ENCODE measurements at regions not wholly inside any gene's neighbourhood (a gene's known extent, or its start where the extent isn't known, plus 50 kb on each side); places are given as distances from the start of the nearest gene placed in this dataset.

- Histone ChIP-seq H3K27ac (ENCODE audit: low read length in 2 of 2) (no peak overlapping the region), H3K9ac (ENCODE audit: low read length) (no peak overlapping the region), H3K4me1 (ENCODE audit: control insufficient read depth in 2 of 2, insufficient read depth in 2 of 2, low read length in 2 of 2) (no peaks in the 10 kb centered on the region), H2AFZ (ENCODE audit: insufficient read depth, low read depth, low read length, poor library complexity, severe bottlenecking) (no peak overlapping the region), H3K36me3 (replicated peaks in 1 of 2; ENCODE audit: control extremely low read depth in 1 of 2, control insufficient read depth in 1 of 2, extremely low read depth in 1 of 2, insufficient read depth in 2 of 2, low read length in 1 of 2) (no peaks in the 10 kb centered on the region), H4K20me1 (ENCODE audit: control insufficient read depth, insufficient read depth, low read length, poor library complexity, severe bottlenecking) (no peaks in the 10 kb centered on the region), H3K4me3 (ENCODE audit: control extremely low read depth in 1 of 5, extremely low read depth in 1 of 5, insufficient read depth in 1 of 5, low read depth in 2 of 5, low read length in 4 of 5) (no peak overlapping the region), H3K79me2 (ENCODE audit: control insufficient read depth, insufficient read depth, low read length) (no peaks in the 10 kb centered on the region), H3K4me2 (replicated peaks; ENCODE audit: low read depth, low read length, poor library complexity, severe bottlenecking) (no peak overlapping the region), H3K27me3 (replicated peaks in 1 of 4; ENCODE audit: control extremely low read depth in 1 of 4, control insufficient read depth in 3 of 4, insufficient read depth in 4 of 4, low read length in 3 of 4) (no peaks in the 10 kb centered on the region), H3K9me3 (ENCODE audit: control extremely low read depth in 1 of 3, control insufficient read depth in 2 of 3, insufficient read depth in 1 of 3, low read length in 2 of 3) (peaks cover 0 to 4% (median 1%) of the 10 kb centered on the region in 3 donors)
- ATAC-seq (ENCODE audit: low read depth) (no peak), DNase-seq (no peak)
- H3K27me3 Mint-ChIP-seq: no peaks in the 10 kb centered on the region
- no peak overlapping the region for H3K4me3 Mint-ChIP-seq
- POLR2A ChIA-PET: no interaction called here
- WGBS (ENCODE audit: insufficient coverage): no CpG with 5 or more reads among the region's 1 CpG
- H3K27ac Mint-ChIP-seq: no peak overlapping the region
- no peaks in the 10 kb centered on the region for H3K9me3 Mint-ChIP-seq (ENCODE audit: insufficient read depth)
- no peaks in the 10 kb centered on the region for H3K4me1 Mint-ChIP-seq
- CTCF ChIA-PET: no interaction called here
- intact Hi-C loops (cut with micrococcal nuclease): no loop called here
- TF ChIP-seq CTCF (IDR thresholded peaks at IDR 0.05) (no peak), EZH2 (IDR thresholded peaks at IDR 0.05; ENCODE audit: borderline replicate concordance, insufficient read depth, low read depth, low read length, poor library complexity, severe bottlenecking) (no peak)
These were observed 326.2 kb upstream of the FSHR start for GRCh38 chr2:49480520-49480919.

GRCh38 chr2:49465157-49465831 is 311.0 kb upstream of the FSHR start:
- Histone ChIP-seq H4K20me1 (ENCODE audit: control insufficient read depth, insufficient read depth, low read length, poor library complexity, severe bottlenecking) (no peaks in the 10 kb centered on the region), H3K4me3 (ENCODE audit: control extremely low read depth in 1 of 5, extremely low read depth in 1 of 5, insufficient read depth in 1 of 5, low read depth in 2 of 5, low read length in 4 of 5) (no peak overlapping the region), H3K4me1 (ENCODE audit: control insufficient read depth in 2 of 2, insufficient read depth in 2 of 2, low read length in 2 of 2) (no peaks in the 10 kb centered on the region), H3K4me2 (replicated peaks; ENCODE audit: low read depth, low read length, poor library complexity, severe bottlenecking) (no peak overlapping the region), H3K9ac (ENCODE audit: low read length) (no peak overlapping the region), H2AFZ (ENCODE audit: insufficient read depth, low read depth, low read length, poor library complexity, severe bottlenecking) (no peak overlapping the region), H3K36me3 (replicated peaks in 1 of 2; ENCODE audit: control extremely low read depth in 1 of 2, control insufficient read depth in 1 of 2, extremely low read depth in 1 of 2, insufficient read depth in 2 of 2, low read length in 1 of 2) (no peaks in the 10 kb centered on the region), H3K9me3 (ENCODE audit: control extremely low read depth in 1 of 3, control insufficient read depth in 2 of 3, insufficient read depth in 1 of 3, low read length in 2 of 3) (no peaks in the 10 kb centered on the region), H3K79me2 (ENCODE audit: control insufficient read depth, insufficient read depth, low read length) (no peaks in the 10 kb centered on the region), H3K27me3 (replicated peaks in 1 of 4; ENCODE audit: control extremely low read depth in 1 of 4, control insufficient read depth in 3 of 4, insufficient read depth in 4 of 4, low read length in 3 of 4) (no peaks in the 10 kb centered on the region), H3K27ac (ENCODE audit: low read length in 2 of 2) (no peak overlapping the region)
- CTCF ChIA-PET: no interaction called here
- Mint-ChIP-seq H3K4me1 (no peaks in the 10 kb centered on the region), H3K9me3 (ENCODE audit: insufficient read depth) (peaks cover 8% of the 10 kb centered on the region), H3K4me3 (no peak overlapping the region), H3K27me3 (no peaks in the 10 kb centered on the region), H3K27ac (no peak overlapping the region)
- POLR2A ChIA-PET: no interaction called here
- intact Hi-C loops (cut with micrococcal nuclease): no loop called here
- no peak for DNase-seq
- TF ChIP-seq EZH2 (IDR thresholded peaks at IDR 0.05; ENCODE audit: borderline replicate concordance, insufficient read depth, low read depth, low read length, poor library complexity, severe bottlenecking) (no peak), CTCF (IDR thresholded peaks at IDR 0.05) (no peak)
- no peak for ATAC-seq (ENCODE audit: low read depth)
- no CpG with 5 or more reads among the region's 1 CpG for WGBS (ENCODE audit: insufficient coverage)

All from B cell (primary cell).